Stimulated activated CD4-positive, alpha-beta T cell treated with anti-CD3 and anti-CD28 coated beads, Interleukin-2, amount 100 ng/mL, for 48 hours (primary cell): ENCODE measurements at regions not wholly inside any gene's neighbourhood (a gene's known extent, or its start where the extent isn't known, plus 50 kb on each side); places are given as distances from the start of the nearest gene placed in this dataset.
"Not testable (repeated sequence)": the region's sequence is repeated elsewhere in the genome, so short reads cannot be mapped to it uniquely, and the experiment has no call there.

Experiments
- DNase-seq, 2 donors: peaks; one replicate each; pipeline ENCODE4 v3.0.0-alpha.2; 2020

DNA sequence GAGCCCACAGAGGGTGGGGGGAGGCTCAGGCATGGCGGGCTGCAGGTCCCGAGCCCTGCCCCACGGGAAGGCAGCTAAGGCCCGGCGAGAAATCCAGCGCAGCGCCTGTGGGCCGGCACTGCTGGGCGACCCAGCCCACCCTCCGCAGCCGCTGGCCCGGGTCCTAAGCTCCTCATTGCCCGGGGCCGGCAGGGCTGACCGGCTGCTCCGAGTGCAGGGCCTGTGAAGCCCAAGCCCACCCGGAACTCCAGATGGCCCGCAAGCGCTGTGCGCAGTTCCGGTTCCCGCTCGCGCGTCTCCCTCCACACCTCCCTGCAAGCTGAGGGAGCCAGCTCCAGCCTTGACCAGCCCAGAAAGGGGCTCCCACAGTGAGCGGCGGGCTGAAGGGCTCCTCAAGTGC is 129.8 kb upstream of the CADM1 start:
- not testable (repeated sequence) for DNase-seq

- no peak for DNase-seq
These were observed 127.8 kb upstream of the CADM1 start for GRCh38 chr11:115632061-115632460.

DNA sequence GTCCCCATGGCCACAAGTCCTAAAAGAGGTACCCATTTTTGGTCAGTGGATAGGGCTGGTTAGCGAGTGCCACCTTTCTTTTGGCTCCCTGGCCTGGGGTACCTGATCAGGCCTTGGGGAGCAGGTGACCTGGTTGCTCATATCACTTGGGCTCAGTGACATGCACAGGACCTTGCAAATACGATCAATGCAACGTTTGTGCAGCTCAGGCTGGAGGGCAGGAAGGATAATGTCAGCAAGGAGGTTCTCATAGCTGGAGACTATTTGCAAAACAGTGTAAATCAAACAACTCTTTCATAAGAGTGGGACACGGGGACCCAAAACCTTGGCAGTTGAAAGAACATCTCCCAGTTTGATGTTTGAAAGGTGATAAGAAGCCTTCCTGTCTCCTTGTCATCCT is 127.4 kb upstream of the CADM1 start:
- DNase-seq = no peak

- no peak for DNase-seq
These were observed 126.0 kb upstream of the CADM1 start for GRCh38 chr11:115630214-115630613.

DNA sequence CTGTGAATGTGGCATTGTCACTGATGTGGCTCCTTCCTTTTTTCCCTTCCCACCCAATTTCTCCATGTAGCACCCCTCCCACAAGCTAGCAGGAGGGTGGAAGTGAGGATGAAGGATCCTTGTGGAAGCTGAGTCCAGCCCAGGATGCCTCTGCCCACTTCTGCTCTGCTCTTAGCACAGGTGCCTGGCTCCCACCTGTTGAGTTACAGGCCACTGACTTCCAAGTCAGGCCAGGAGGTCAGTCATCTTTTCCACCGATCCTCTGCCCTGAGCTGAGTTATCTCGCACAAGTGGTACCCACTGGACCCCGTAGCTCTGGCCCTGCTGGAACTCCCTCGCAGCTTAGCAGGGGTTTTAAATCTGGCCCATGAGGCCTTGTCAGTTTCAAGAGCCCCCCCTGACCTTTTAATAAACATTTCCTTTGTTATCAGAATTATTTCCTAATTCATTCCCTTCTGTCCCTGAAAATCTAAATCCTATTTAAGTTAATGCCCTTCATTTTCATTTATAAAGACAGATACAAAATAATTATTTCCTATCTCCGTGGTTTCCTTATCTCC is 125.3 kb upstream of the CADM1 start:
- no peak for DNase-seq

GRCh38 chr11:115627666-115628460 is 123.6 kb upstream of the CADM1 start:
- no peak for DNase-seq

DNA sequence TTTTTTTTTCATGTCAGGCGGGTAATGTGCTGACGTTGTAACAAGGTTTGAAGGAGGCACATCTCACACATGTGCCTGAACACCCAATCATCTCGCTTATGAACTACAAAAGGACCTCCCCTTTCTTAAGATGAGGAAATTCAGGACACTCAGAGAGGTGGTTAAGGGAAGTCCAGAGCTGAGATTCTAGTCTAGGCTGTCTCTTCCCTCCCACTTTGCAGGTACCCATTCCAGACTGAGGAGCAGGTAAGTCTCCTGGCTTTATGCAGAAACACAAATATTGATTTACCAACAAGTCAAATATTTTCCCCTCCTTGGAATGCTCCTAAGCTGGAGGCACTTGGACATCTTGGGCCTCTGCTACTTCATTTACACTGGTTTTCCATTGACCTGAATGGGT is 122.9 kb upstream of the CADM1 start:
- DNase-seq = no peak

- no peak for DNase-seq
These were observed 122.2 kb upstream of the CADM1 start for GRCh38 chr11:115626414-115626813.

DNA sequence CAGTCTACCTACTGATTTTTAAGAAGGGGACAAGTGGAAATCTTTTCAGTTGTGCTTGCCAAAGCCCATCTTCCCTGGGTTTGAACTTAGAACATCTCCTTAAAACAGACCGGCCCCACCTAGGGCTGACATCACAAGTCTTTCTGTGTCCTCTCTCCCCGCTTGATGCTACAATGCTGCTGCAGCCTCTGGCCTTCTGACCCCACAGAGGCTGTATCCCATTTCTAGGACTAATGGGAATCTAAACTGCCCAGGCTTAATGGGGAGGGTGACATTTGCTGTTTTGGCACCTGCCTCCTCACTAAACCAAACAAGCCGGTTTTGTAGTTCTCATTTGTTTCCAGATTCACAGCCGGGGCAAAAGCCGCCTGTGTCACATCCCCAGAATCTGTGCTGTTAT is 121.3 kb upstream of the CADM1 start:
- DNase-seq = no peak

GRCh38 chr11:115624065-115624464 is 119.8 kb upstream of the CADM1 start:
- DNase-seq = no peak

DNA sequence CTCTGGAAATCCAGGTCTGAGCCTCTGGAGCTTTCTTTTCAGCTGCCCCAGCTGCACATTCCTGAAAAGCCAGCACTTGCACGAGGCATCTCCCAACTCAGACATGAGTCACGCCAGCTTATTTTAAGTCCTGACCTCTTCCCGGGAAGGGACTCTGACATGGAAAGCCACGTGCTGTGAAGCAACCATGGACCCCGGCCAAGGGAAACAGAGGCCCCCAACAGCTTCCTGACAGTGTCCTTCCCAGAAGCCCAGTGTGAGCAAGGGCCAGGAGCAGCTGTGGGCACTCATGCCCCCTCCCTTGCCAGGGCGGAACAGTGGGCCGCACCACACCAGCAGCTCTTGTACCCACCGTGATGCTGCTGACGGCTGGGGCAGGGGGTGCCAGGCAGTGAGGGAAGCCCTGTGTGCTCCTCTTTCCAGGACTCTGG is 118.8 kb upstream of the CADM1 start:
- no peak for DNase-seq

DNA sequence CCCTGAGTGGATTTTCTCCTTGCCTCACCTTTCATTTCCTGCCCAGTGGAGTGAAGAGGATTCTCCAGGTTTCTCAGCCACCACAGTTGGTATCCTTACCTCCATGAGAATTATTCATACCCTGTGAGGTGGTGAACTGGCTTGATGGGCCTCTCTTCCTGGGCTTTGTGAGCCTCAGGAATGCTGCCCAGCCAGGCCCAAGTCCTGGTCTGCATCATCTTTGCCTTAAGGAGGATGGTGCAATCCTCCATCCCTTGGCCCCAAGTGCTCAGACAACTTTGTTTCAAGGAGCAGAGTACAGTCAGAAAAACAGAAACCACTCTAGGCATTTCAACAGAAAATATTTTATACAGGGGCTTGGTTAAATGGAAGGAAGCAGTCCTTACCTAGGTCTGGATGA is 114.2 kb upstream of the CADM1 start:
- no peak for DNase-seq

- DNase-seq = no peak
These were observed 113.6 kb upstream of the CADM1 start for GRCh38 chr11:115617767-115618166.

DNA sequence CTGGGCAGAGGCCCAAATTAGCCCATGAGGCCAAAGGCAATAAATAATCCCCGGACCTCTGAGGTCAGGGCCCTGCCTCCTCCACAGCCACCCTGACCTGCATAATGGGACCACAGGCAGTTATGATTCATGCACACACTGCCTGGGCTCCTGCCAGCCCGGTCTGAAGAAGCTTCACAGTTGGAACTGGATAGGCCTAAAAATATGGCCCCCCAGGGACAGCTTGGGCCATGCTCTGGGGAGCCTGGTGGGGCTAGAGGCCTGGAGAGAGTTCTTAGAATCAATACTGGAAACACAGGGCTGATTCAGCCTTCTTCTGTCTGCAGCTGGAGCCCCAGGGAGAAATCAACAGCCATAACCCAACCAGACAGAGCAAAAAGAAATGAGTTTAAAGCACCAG is 112.8 kb upstream of the CADM1 start:
- DNase-seq = no peak

DNA sequence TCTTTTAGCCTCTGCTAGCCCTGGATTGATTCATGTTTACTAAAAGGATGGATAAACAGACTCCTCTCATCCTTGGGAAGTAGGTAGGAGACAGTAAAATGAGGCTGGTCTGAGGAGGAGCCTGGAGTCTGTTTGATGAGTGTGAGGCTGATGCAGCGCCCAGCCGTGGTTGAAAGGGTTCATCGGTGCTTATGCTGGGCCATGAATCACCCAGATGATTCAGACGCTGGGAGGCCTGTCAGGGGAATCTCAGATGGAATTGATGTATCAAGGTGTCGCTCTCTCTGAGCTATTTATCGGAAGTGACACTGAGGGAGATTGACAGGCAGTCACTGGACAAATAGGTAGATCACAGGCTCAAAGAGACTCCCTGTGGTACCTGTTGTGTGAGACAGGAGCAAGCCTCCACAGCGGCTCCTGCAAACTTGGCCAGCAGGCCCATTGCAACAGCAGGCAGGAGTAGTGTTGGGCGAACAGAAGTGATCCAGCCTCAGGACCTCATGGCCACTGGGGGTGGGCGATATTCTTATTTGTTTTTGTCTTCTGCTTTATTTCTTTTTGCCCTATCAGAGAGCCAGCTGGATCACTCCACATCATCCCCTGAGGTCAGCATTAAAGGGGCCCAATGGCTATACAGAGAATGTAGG is 109.9 kb upstream of the CADM1 start:
- no peak for DNase-seq

DNA sequence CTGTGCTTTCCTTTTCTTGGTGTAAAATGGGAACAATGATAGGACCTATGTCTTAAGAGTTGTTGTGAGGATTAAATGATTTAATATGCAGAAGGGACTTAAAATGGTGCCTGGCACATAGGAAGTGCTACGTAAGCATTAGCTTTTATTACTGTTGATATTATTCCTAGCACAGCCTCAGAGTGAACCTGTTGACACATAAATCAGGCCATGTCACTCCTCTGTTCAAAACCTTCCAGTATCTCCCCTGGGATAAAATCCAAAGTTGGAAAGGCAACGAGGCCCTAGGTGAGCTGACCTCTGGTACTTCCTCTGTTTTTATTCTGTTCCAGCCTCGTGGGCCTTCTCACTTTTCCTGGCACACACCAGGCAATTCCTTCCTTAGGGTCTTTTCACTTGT is 108.8 kb upstream of the CADM1 start:
- DNase-seq = no peak

- DNase-seq = no peak
These were observed 108.0 kb upstream of the CADM1 start for GRCh38 chr11:115612046-115612730.

DNA sequence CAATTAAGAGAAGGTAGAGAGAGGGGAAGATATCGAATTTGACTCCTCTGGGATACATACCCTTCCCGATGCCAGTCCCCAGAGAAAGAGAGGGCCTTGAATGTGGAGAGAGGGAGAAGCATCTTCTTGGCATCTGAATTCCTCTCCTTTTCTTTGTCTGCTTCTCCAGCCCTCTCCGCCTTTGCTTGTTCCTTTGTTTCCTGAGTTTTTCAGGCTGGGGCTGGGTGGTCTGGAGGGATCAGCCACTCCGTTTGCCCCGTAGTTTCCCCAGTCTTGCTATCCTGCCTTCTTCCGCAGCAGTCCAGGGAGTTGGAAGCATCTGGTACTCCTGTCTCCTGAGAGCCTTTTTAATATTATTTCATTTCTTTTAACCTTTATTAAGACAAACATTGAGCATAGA is 107.1 kb upstream of the CADM1 start:
- DNase-seq = no peak

DNA sequence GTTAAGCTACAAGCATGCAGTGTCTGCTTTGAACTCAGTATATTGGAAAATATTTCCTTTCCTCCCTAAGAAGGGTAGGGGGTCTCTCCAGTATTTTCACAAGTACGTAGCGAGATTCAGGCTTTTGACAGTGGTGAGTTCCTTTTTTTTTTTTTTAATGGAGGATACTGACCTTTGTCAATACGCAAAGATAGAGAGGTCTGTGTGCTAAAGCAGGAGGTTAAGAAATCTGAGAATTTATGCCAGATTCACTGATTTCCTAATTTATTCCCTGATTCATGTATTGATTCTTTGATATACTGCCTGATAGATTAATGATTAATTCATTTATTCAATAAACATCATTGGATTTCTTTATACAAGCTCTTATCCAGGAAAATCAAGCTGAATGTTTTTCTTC is 106.7 kb upstream of the CADM1 start:
- no peak for DNase-seq

- not testable (repeated sequence) for DNase-seq
These were observed 106.0 kb upstream of the CADM1 start for GRCh38 chr11:115610234-115610633.

DNA sequence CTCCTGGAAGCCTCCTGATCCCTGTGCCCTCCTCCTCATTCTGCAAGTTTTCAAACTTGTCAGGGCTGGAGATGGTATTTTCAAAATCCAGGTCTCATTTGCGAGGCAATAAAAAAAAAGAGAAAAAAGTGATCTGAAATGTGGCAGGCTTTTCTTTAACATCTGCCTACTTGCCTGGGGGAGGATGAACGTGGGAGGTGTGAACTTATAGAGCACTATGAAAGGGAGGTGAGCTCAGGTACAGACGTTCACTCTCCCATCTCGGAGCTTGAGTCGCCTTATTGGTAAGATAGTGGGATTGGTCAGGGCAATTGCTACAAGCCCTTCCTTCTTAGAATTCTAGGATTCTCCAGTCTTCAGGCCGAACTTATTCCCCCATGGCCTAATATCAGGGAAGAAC is 104.8 kb upstream of the CADM1 start:
- DNase-seq = no peak

DNA sequence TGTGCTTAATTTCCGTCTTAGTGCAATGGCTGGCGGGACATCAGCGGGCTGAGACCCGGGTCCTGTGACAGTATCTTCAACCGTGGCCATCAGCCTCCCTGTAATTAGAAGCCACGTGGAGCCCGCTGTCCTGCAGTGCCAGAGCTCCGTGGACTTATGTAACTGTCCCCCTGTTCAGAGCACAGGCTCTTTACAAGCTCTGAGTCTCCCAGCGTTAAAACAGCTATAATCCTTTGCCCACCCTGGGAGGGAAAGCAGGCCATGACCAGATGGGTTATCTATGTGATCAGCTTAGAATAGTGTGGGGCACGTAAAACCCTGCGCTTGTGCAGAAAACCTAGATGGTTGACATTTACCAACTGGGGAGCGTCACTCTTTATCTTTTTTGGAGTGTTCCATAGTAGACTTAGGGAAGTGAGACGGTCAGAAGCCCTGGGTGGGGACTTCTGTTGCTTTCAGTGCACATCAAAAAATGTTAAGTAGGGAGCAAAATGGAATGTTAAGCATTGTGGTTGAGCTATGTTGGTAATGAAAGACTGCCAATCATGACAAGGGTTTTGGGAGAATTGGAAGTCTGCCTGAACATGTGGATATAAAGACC is 103.5 kb upstream of the CADM1 start:
- no peak for DNase-seq

GRCh38 chr11:115606498-115607220 is 102.4 kb upstream of the CADM1 start:
- no peak for DNase-seq
